ENCODE measurements at regions not wholly inside any gene's neighbourhood (a gene's known extent, or its start where the extent isn't known, plus 50 kb on each side); places are given as distances from the start of the nearest gene placed in this dataset.

DNA sequence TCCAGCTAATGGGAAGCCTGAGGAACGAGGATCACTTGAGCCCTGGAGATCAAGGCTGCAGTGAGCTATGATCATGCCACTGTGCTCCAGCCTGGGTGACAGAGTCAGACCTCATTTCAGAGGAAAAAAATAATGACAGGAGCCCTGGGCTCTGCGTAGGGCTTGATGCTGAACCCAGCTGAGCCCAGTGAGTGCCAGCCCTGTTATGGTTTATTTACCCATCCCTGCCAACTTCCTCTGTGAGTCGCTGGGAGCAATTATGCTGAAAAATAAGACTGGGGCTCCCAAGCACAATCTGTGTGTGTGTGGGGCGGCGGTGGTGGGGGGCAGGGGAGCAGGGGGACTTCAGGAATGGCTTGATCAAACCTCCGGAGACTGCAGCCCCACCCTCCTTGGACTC is 75.9 kb upstream of the PMEPA1 start:
- Histone ChIP-seq H3K4me1 (ENCODE audit: insufficient read depth, low read length) (no peaks in the 10 kb centered on the region; the same call in 1 of the 2 replicates), H3K14ac (ENCODE audit: insufficient read depth, low read length) (no peak overlapping the region), H3K27me3 (ENCODE audit: insufficient read depth, low read length) (no peaks in the 10 kb centered on the region), H4K5ac (ENCODE audit: insufficient read length, low read depth, low read length) (no peak overlapping the region), H3K79me1 (ENCODE audit: insufficient read depth, low read depth, low read length, poor library complexity, severe bottlenecking) (no peaks in the 10 kb centered on the region), H3K18ac (ENCODE audit: insufficient read length, low read depth, low read length) (no peak overlapping the region), H3K56ac (ENCODE audit: insufficient read length, low read depth, low read length) (no peak overlapping the region), H3K9ac (ENCODE audit: extremely low read depth, insufficient read length, low read length) (no peak overlapping the region), H3K23me2 (ENCODE audit: insufficient read length, low read depth, low read length, poor library complexity, severe bottlenecking) (no peaks in the 10 kb centered on the region), H3T11ph (ENCODE audit: low read length) (no peak overlapping the region), H2BK20ac (ENCODE audit: low read depth, low read length, poor library complexity, severe bottlenecking) (no peak overlapping the region), H2AK5ac (ENCODE audit: insufficient read length, low read length) (no peak overlapping the region), H2BK120ac (ENCODE audit: low read depth, low read length, poor library complexity, severe bottlenecking) (no peak overlapping the region), H3K4ac (ENCODE audit: low read depth, low read length) (no peak overlapping the region), H2BK5ac (ENCODE audit: insufficient read length, low read length) (no peak overlapping the region), H3K4me2 (ENCODE audit: insufficient read depth, insufficient read length, low read length) (no peak overlapping the region), H2BK12ac (ENCODE audit: insufficient read length, low read depth, low read length) (no peak overlapping the region), H2BK15ac (ENCODE audit: low read depth, low read length) (no peak overlapping the region), H3K79me2 (ENCODE audit: insufficient read depth, low read length) (no peaks in the 10 kb centered on the region), H3K9me3 (ENCODE audit: control insufficient read depth, low read depth, low read length) (no peaks in the 10 kb centered on the region), H2AFZ (ENCODE audit: low read length) (no peak overlapping the region), H4K8ac (replicated peaks; ENCODE audit: insufficient read length, low read depth, low read length) (no peak overlapping the region), H4K20me1 (ENCODE audit: control insufficient read depth, insufficient read depth, insufficient read length) (no peaks in the 10 kb centered on the region), H4K91ac (ENCODE audit: insufficient read length, low read depth, low read length) (no peak overlapping the region), H3K27ac (ENCODE audit: insufficient read length, low read depth, low read length) (no peak overlapping the region), H3K23ac (ENCODE audit: insufficient read length, low read depth, low read length) (no peak overlapping the region)
- no peak overlapping the region for H3K27ac Mint-ChIP-seq
- H3K4me1 Mint-ChIP-seq: peaks cover 0 to 2% of the 10 kb centered on the region in 2 experiments; a peak in 1 of 4 replicates
- TF ChIP-seq, protein P1, sequence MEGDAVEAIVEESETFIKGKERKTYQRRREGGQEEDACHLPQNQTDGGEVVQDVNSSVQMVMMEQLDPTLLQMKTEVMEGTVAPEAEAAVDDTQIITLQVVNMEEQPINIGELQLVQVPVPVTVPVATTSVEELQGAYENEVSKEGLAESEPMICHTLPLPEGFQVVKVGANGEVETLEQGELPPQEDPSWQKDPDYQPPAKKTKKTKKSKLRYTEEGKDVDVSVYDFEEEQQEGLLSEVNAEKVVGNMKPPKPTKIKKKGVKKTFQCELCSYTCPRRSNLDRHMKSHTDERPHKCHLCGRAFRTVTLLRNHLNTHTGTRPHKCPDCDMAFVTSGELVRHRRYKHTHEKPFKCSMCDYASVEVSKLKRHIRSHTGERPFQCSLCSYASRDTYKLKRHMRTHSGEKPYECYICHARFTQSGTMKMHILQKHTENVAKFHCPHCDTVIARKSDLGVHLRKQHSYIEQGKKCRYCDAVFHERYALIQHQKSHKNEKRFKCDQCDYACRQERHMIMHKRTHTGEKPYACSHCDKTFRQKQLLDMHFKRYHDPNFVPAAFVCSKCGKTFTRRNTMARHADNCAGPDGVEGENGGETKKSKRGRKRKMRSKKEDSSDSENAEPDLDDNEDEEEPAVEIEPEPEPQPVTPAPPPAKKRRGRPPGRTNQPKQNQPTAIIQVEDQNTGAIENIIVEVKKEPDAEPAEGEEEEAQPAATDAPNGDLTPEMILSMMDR (conservative IDR thresholded peaks at IDR 0.05): no peak
- DNase-seq: peak; percentile 10
- peaks cover 4% of the 10 kb centered on the region for H3K27me3 Mint-ChIP-seq (ENCODE audit: low read depth)
- H3K36me3 Mint-ChIP-seq (ENCODE audit: insufficient read depth in 1 of 3, low read depth in 3 of 3): no peaks in the 10 kb centered on the region
- WGBS (ENCODE audit: extremely low coverage, insufficient read length, low lambda C conversion rate): no CpG with 5 or more reads among the region's 6 CpGs
- no peaks in the 10 kb centered on the region for H3K9me3 Mint-ChIP-seq
- H3K4me3 Mint-ChIP-seq: no peak overlapping the region
